Loucy (cell line): ENCODE measurements at regions not wholly inside any gene's neighbourhood (a gene's known extent, or its start where the extent isn't known, plus 50 kb on each side); places are given as distances from the start of the nearest gene placed in this dataset.

Experiments used
- H2AFZ ChIP-seq: fragments of 200-600 bp; sonication (generic); 2 replicates; pipeline ENCODE4 v1.6.0; 2016; ENCODE audit warnings: antibody characterized with exemption, mild to moderate bottlenecking, low read length, moderate library complexity
- H3F3A ChIP-seq: fragments of 200-600 bp; 2 replicates; pipeline ENCODE4 v1.6.0; 2016; ENCODE audit warnings: antibody characterized with exemption, low read depth, mild to moderate bottlenecking
- H3K27me3 ChIP-seq: fragments of 200-600 bp; sonication (generic); 2 replicates; pipeline ENCODE4 v1.6.1; 2014; ENCODE audit warnings: low read length, mild to moderate bottlenecking; ENCODE audit not compliant: insufficient read depth, poor library complexity, severe bottlenecking
- H3K36me3 ChIP-seq: fragments of 200-600 bp; sonication (generic); 2 replicates; pipeline ENCODE4 v1.6.1; 2016; ENCODE audit warnings: low read length; ENCODE audit not compliant: insufficient read depth
- H3K4me1 ChIP-seq: fragments of 200-600 bp; sonication (generic); 2 replicates; pipeline ENCODE4 v1.5.1; 2014; ENCODE audit warnings: low read length, mild to moderate bottlenecking; ENCODE audit not compliant: insufficient read depth, poor library complexity, severe bottlenecking
- H3K4me2 ChIP-seq: fragments of 200-600 bp; sonication (generic); 2 replicates; pipeline ENCODE4 v1.6.0; 2014; ENCODE audit warnings: antibody characterized with exemption, low read length, low read depth, mild to moderate bottlenecking; ENCODE audit not compliant: poor library complexity, severe bottlenecking
- H3K4me3 ChIP-seq: fragments of 200-600 bp; sonication (generic); 2 replicates; pipeline ENCODE4 v1.5.1; 2014; ENCODE audit warnings: low read length, mild to moderate bottlenecking, mixed read lengths; ENCODE audit not compliant: poor library complexity, severe bottlenecking
- H3K79me2 ChIP-seq: fragments of 200-600 bp; sonication (generic); 2 replicates; pipeline ENCODE4 v1.6.1; 2014; ENCODE audit warnings: low read length; ENCODE audit not compliant: insufficient read depth
- H3K9ac ChIP-seq: fragments of 200-600 bp; sonication (generic); 2 replicates; pipeline ENCODE4 v1.6.0; 2014; ENCODE audit warnings: mild to moderate bottlenecking, low read depth, low read length, moderate library complexity; ENCODE audit not compliant: poor library complexity, severe bottlenecking
- H3K9me2 ChIP-seq: fragments of 200-600 bp; sonication (generic); replicated peaks from 2 replicates; pipeline ENCODE4 v1.6.1; 2016; ENCODE audit warnings: low read depth, low read length, mixed read lengths
- H3K9me3 ChIP-seq: fragments of 200-600 bp; sonication (generic); 2 replicates; pipeline ENCODE4 v1.6.1; 2014; ENCODE audit warnings: mild to moderate bottlenecking, antibody characterized with exemption, low read length, low read depth; ENCODE audit not compliant: insufficient read depth
- H4K20me1 ChIP-seq: fragments of 200-600 bp; sonication (generic); 2 replicates; pipeline ENCODE4 v1.6.0; 2014; ENCODE audit warnings: antibody characterized with exemption, low read length, mild to moderate bottlenecking; ENCODE audit not compliant: insufficient read depth, poor library complexity, severe bottlenecking
- EZH2phosphoT487 ChIP-seq: fragments of 200-600 bp; IDR thresholded peaks from 2 replicates; pipeline ENCODE4 v1.6.1; 2018; ENCODE audit warnings: antibody characterized with exemption, mild to moderate bottlenecking, moderate library complexity, borderline replicate concordance
- TF ChIP-seq, protein P1 (sequence below): fragments of 200-600 bp; sonication (generic); conservative IDR thresholded peaks from 2 replicates; pipeline ENCODE4 v1.5.1; 2014; ENCODE audit warnings: mild to moderate bottlenecking, antibody characterized with exemption, low read length

DNA sequence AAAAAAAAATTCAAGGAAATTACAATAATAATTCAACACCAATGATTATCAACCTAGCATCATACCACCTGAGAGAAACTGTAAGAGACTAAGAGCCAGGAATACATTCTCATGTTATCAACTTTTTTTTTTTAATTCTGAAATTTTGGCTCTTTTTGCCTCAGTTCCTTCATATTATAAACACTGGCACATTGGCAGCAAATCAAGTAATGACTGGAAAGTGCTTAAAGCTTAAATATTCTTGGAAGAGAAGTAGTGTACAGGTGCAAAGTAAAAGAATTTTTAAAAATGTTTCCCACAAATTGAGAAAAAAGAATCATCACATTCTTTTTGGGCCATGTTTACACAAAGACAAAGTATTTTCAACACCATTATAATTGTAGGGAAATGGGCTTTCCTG, 296.9 kb upstream of the SOX5 start:
- Histone ChIP-seq H3K36me3 (no peaks in the 10 kb centered on the region), H3K9ac (no peak overlapping the region), H3K9me2 (no peaks in the 10 kb centered on the region), H3K27me3 (no peaks in the 10 kb centered on the region), H3K4me3 (no peak overlapping the region), H3K9me3 (no peaks in the 10 kb centered on the region), H2AFZ (no peak overlapping the region), H3K4me2 (no peak overlapping the region), H4K20me1 (no peaks in the 10 kb centered on the region), H3K4me1 (peaks cover 21% of the 10 kb centered on the region), H3F3A (no peaks in the 10 kb centered on the region; the same call in 1 of the 2 replicates), H3K79me2 (no peaks in the 10 kb centered on the region)
- TF ChIP-seq, protein P1, sequence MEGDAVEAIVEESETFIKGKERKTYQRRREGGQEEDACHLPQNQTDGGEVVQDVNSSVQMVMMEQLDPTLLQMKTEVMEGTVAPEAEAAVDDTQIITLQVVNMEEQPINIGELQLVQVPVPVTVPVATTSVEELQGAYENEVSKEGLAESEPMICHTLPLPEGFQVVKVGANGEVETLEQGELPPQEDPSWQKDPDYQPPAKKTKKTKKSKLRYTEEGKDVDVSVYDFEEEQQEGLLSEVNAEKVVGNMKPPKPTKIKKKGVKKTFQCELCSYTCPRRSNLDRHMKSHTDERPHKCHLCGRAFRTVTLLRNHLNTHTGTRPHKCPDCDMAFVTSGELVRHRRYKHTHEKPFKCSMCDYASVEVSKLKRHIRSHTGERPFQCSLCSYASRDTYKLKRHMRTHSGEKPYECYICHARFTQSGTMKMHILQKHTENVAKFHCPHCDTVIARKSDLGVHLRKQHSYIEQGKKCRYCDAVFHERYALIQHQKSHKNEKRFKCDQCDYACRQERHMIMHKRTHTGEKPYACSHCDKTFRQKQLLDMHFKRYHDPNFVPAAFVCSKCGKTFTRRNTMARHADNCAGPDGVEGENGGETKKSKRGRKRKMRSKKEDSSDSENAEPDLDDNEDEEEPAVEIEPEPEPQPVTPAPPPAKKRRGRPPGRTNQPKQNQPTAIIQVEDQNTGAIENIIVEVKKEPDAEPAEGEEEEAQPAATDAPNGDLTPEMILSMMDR = no peak
- TF ChIP-seq EZH2phosphoT487 = no peak

DNA sequence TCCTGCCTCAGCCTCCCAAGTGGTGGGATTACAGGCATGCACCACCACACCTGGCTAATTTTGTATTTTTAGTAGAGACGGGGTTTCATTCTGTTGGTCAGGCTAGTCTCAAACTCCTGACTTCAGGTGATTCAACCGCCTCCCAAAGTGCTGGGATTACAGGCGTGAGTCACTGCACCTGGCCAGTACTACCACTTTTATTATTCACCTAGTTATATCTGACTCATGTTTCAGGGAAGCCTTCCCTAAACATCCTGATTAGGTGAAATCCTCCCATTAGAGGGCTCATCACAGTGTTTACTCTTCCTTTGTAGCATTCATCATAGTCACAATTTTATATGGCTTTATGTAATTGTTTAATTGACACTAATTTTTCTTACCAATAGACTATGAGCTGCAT, 295.3 kb upstream of the SOX5 start:
- Histone ChIP-seq H3K9me2 (no peaks in the 10 kb centered on the region), H2AFZ (no peak overlapping the region), H4K20me1 (no peaks in the 10 kb centered on the region), H3K4me3 (no peak overlapping the region), H3K79me2 (no peaks in the 10 kb centered on the region), H3K27me3 (no peaks in the 10 kb centered on the region), H3K4me1 (peaks cover 13% of the 10 kb centered on the region), H3K9ac (no peak overlapping the region), H3F3A (no peaks in the 10 kb centered on the region), H3K36me3 (no peaks in the 10 kb centered on the region), H3K4me2 (no peak overlapping the region), H3K9me3 (no peaks in the 10 kb centered on the region)
- TF ChIP-seq EZH2phosphoT487 = no peak
- TF ChIP-seq, protein P1 = no peak

DNA sequence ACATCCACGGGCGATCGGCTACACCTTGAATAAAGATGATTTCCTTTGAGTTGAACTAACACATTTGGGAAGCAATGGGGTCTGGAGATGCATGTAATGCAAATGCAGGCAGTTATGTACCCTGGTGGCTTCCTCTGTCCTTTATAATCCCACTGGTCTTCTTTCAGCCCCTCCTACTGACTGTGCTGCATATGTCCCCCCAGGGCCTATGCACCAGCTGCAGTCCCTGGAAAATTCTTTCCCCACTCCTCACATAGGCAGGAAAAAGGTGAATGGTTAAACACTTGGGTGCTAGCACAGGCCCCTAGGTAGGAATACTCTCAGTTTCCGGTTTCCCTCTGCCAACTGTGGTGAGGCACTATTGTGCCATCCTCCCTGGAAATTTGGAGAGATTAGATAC, 294.8 kb upstream of the SOX5 start:
- Histone ChIP-seq H3K9me2 (no peaks in the 10 kb centered on the region), H2AFZ (no peak overlapping the region), H3K79me2 (no peaks in the 10 kb centered on the region), H3K9me3 (no peaks in the 10 kb centered on the region), H3K27me3 (no peaks in the 10 kb centered on the region), H3F3A (no peaks in the 10 kb centered on the region), H3K9ac (no peak overlapping the region), H3K4me2 (no peak overlapping the region), H3K36me3 (no peaks in the 10 kb centered on the region), H4K20me1 (no peaks in the 10 kb centered on the region), H3K4me1 (peaks cover 12% of the 10 kb centered on the region), H3K4me3 (no peak overlapping the region)
- TF ChIP-seq EZH2phosphoT487 = no peak
- TF ChIP-seq, protein P1 = no peak
